SK-N-SH (cell line): ENCODE measurements at regions not wholly inside any gene's neighbourhood (a gene's known extent, or its start where the extent isn't known, plus 50 kb on each side); places are given as distances from the start of the nearest gene placed in this dataset.

Source experiments
- CTCF ChIA-PET: fragments of 300-600, 350-600 bp; formaldehyde crosslinking; extraction: SDS; loops from one replicate; lab custom pipeline; 2021; lab: Yijun Ruan, JAX
- POLR2A ChIA-PET: fragments of 350-600 bp; sonication (Branson Sonifier 250); formaldehyde crosslinking; extraction: SDS; loops from one replicate; lab custom pipeline; 2020; ENCODE audit warnings: antibody characterized with exemption, inconsistent platforms; lab: Yijun Ruan, JAX
- DNase-seq: peaks from one replicate; pipeline ENCODE4 v3.0.0; 2012
- H2AFZ ChIP-seq: fragments of 200-600 bp; sonication (generic); 2 replicates; pipeline ENCODE4 v1.8.1; 2016; ENCODE audit warnings: antibody characterized with exemption, mild to moderate bottlenecking, low read depth
- H3F3A ChIP-seq: fragments of 200-600 bp; sonication (generic); replicated peaks from 2 replicates; pipeline ENCODE3; 2016; ENCODE audit warnings: antibody characterized with exemption, mild to moderate bottlenecking; ENCODE audit not compliant: insufficient read depth
- H3K27ac ChIP-seq, 2 experiments: fragments of 200-500 bp in 1 of 2; fragments of 200-600 bp in 1 of 2; sonication (Bioruptor generic) in 1 of 2; sonication (generic), shearing (Covaris generic) in 1 of 2; 2 replicates each; pipeline versions ENCODE4 v1.5.1 to v1.6.1; 2014 to 2016; ENCODE audit warnings: low read depth in 2 of 2, inconsistent platforms in 1 of 2, low read length in 1 of 2, mild to moderate bottlenecking in 1 of 2, mixed read lengths in 1 of 2
- H3K27me3 ChIP-seq: fragments of 200-600 bp; sonication (generic), shearing (Covaris generic); 2 replicates; pipeline ENCODE4 v1.6.1; 2016; ENCODE audit warnings: mixed run types; ENCODE audit not compliant: insufficient read depth
- H3K36me3 ChIP-seq, 2 experiments: fragments of 200-500 bp in 1 of 2; fragments of 200-600 bp in 1 of 2; sonication (Bioruptor generic) in 1 of 2; sonication (generic) in 1 of 2; replicated peaks in 1 of 2; 2 replicates each; pipeline versions ENCODE3 to v1.5.1; 2014 to 2016; ENCODE audit warnings: low read length in 1 of 2, mild to moderate bottlenecking in 1 of 2; ENCODE audit not compliant: insufficient read depth in 2 of 2, control insufficient read depth in 1 of 2
- H3K4me1 ChIP-seq, 2 experiments: fragments of 200-500 bp in 1 of 2; fragments of 200-600 bp in 1 of 2; sonication (Bioruptor generic) in 1 of 2; sonication (generic), shearing (Covaris generic) in 1 of 2; 2 replicates each; pipeline versions ENCODE4 v1.5.1 to v1.6.1; 2014 to 2016; ENCODE audit warnings: low read depth in 1 of 2, low read length in 1 of 2, mixed run types in 1 of 2; ENCODE audit not compliant: insufficient read depth in 2 of 2, control insufficient read depth in 1 of 2
- H3K4me2 ChIP-seq: fragments of 200-600 bp; sonication (generic), shearing (Covaris generic); 2 replicates; pipeline ENCODE4 v1.6.1; 2017; ENCODE audit warnings: mixed run types
- H3K4me3 ChIP-seq, 2 experiments: fragments of 200-500 bp in 1 of 2; fragments of 200-600 bp in 1 of 2; sonication (Bioruptor generic) in 1 of 2; sonication (generic), shearing (Covaris generic) in 1 of 2; 2 replicates each; pipeline versions ENCODE4 v1.5.1 to v1.8.1; 2014 to 2016; ENCODE audit warnings: low read depth in 2 of 2, inconsistent platforms in 1 of 2, low read length in 1 of 2, mild to moderate bottlenecking in 1 of 2, mixed read lengths in 1 of 2, moderate library complexity in 1 of 2
- H3K79me2 ChIP-seq: fragments of 200-600 bp; sonication (generic); 2 replicates; pipeline ENCODE4 v1.8.1; 2017; ENCODE audit warnings: mild to moderate bottlenecking; ENCODE audit not compliant: insufficient read depth
- H3K9ac ChIP-seq: fragments of 200-600 bp; sonication (generic); 2 replicates; pipeline ENCODE4 v1.6.1; 2017; ENCODE audit warnings: mixed run types
- H3K9me2 ChIP-seq: fragments of 200-600 bp; sonication (generic); 2 replicates; pipeline ENCODE4 v1.6.1; 2017; ENCODE audit warnings: mixed run types
- H3K9me3 ChIP-seq: fragments of 200-600 bp; sonication (generic); 2 replicates; pipeline ENCODE4 v1.6.1; 2017; ENCODE audit warnings: mixed run types, mild to moderate bottlenecking, moderate library complexity
- H4K20me1 ChIP-seq: fragments of 200-600 bp; sonication (generic); 2 replicates; pipeline ENCODE4 v1.6.1; 2017; ENCODE audit warnings: mild to moderate bottlenecking, mixed run types; ENCODE audit not compliant: insufficient read depth
- ELF1 ChIP-seq: IDR thresholded peaks from 2 replicates; pipeline ENCODE4 v1.4.0; 2012
- EP300 ChIP-seq, 2 experiments: IDR thresholded peaks; 2 replicates each; pipeline versions ENCODE4 v1.4.0 to v1.6.1; 2012; ENCODE audit warnings: borderline replicate concordance in 1 of 2, low read depth in 1 of 2, low read length in 1 of 2
- EZH2phosphoT487 ChIP-seq: fragments of 200-600 bp; sonication (generic); IDR thresholded peaks from 2 replicates; pipeline ENCODE4 v1.6.1; 2017; ENCODE audit warnings: low read depth, mixed run types, mild to moderate bottlenecking, antibody characterized with exemption, moderate library complexity, borderline replicate concordance
- FOSL2 ChIP-seq: IDR thresholded peaks from 2 replicates; pipeline ENCODE4 v1.4.0; 2012; ENCODE audit warnings: low read depth, mild to moderate bottlenecking, moderate library complexity, borderline replicate concordance
- GABPA ChIP-seq: IDR thresholded peaks from 2 replicates; pipeline ENCODE4 v1.4.0; 2012; ENCODE audit warnings: low read depth, mild to moderate bottlenecking
- MEF2A ChIP-seq: IDR thresholded peaks from 2 replicates; pipeline ENCODE4 v1.4.0; 2012; ENCODE audit warnings: low read depth, borderline replicate concordance
- MXI1 ChIP-seq: IDR thresholded peaks from 2 replicates; pipeline ENCODE4 v1.6.1; 2012; ENCODE audit warnings: mild to moderate bottlenecking, low read depth, low read length, improper control_type of control experiment
- POLR2AphosphoS5 ChIP-seq: IDR thresholded peaks from 2 replicates; pipeline ENCODE4 v1.6.1; 2012; ENCODE audit warnings: low read depth, low read length
- RAD21 ChIP-seq: IDR thresholded peaks from 2 replicates; pipeline ENCODE4 v1.6.1; 2012; ENCODE audit warnings: mild to moderate bottlenecking, low read length
- RCOR1 ChIP-seq: fragments of 150-350 bp; IDR thresholded peaks from 2 replicates; pipeline ENCODE4 v1.6.1; 2017; ENCODE audit warnings: antibody characterized with exemption, low read length
- RXRA ChIP-seq: IDR thresholded peaks from 2 replicates; pipeline ENCODE4 v1.4.0; 2012; ENCODE audit warnings: low read depth, mild to moderate bottlenecking, borderline replicate concordance
- SIN3A ChIP-seq: IDR thresholded peaks from 2 replicates; pipeline ENCODE4 v1.6.1; 2012; ENCODE audit warnings: low read depth, mild to moderate bottlenecking, low read length, moderate library complexity, borderline replicate concordance
- TAF1 ChIP-seq: IDR thresholded peaks from 2 replicates; pipeline ENCODE4 v1.6.1; 2012; ENCODE audit warnings: low read depth, mild to moderate bottlenecking, low read length, moderate library complexity, borderline replicate concordance
- TF ChIP-seq, protein P1 (sequence below): fragments of 150-350 bp; IDR thresholded peaks from 2 replicates; pipeline ENCODE4 v1.6.1; 2016; ENCODE audit warnings: mild to moderate bottlenecking, low read depth, low read length
- TF ChIP-seq, protein P2 (sequence below): IDR thresholded peaks from 2 replicates; pipeline ENCODE4 v1.4.0; 2012; ENCODE audit warnings: low read depth, borderline replicate concordance
- TF ChIP-seq, protein P3 (sequence below): IDR thresholded peaks from 2 replicates; pipeline ENCODE4 v1.4.0; 2012; ENCODE audit warnings: low read depth
- TF ChIP-seq, protein P4 (sequence below): IDR thresholded peaks from 2 replicates; pipeline ENCODE4 v1.6.1; 2012; ENCODE audit warnings: mild to moderate bottlenecking, low read depth, low read length, moderate library complexity
- TF ChIP-seq, protein P5 (sequence below): fragments of 200-600 bp; sonication (generic); IDR thresholded peaks from 2 replicates; pipeline ENCODE4 v1.6.1; 2017; ENCODE audit warnings: antibody characterized with exemption, mild to moderate bottlenecking, moderate library complexity
- TF ChIP-seq, protein P6 (sequence below): fragments of 150-350 bp; IDR thresholded peaks from 2 replicates; pipeline ENCODE4 v1.6.1; 2017; ENCODE audit warnings: antibody characterized with exemption, low read length, low read depth, borderline replicate concordance

DNA sequence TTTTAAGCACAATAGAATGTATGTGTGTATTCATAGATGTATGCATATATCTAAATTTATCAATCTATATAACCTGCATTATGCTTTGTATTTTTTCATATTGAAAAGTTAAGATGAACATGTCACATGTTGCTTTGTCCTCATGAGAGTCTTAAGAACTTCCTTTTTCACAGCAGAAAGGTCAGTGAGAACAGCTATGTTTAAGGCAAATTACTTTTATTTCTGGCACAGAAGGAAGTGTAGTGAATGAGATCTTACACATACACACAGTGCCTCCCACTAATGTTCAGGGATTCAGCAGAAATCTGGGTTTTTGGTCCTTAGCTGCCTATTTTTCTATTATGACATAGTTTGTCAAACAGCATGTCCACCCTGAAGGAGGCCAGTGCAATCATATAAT lies 134.8 kb downstream of the TMEM26 start:
- Histone ChIP-seq H3K27me3 (no peaks in the 10 kb centered on the region), H3K4me1 (peaks cover 11 to 13% of the 10 kb centered on the region in 2 experiments; a peak in 3 of 4 replicates), H3K9me3 (no peaks in the 10 kb centered on the region), H3K9ac (no peak overlapping the region), H3K79me2 (no peaks in the 10 kb centered on the region), H3K36me3 (no peaks in the 10 kb centered on the region), H3K27ac (no peak overlapping the region), H4K20me1 (no peaks in the 10 kb centered on the region), H3K4me3 (no peak overlapping the region), H3K9me2 (no peaks in the 10 kb centered on the region), H3F3A (no peaks in the 10 kb centered on the region), H2AFZ (no peak overlapping the region), H3K4me2 (no peak overlapping the region)
- no peak for TF ChIP-seq ELF1
- TF ChIP-seq FOSL2: no peak
- TF ChIP-seq RCOR1: no peak
- no peak for TF ChIP-seq RAD21
- TF ChIP-seq EP300 (IDR thresholded peaks at IDR 0.05; ENCODE audit: borderline replicate concordance in 1 of 2, low read depth in 1 of 2, low read length in 1 of 2): no peak
- TF ChIP-seq, protein P1, sequence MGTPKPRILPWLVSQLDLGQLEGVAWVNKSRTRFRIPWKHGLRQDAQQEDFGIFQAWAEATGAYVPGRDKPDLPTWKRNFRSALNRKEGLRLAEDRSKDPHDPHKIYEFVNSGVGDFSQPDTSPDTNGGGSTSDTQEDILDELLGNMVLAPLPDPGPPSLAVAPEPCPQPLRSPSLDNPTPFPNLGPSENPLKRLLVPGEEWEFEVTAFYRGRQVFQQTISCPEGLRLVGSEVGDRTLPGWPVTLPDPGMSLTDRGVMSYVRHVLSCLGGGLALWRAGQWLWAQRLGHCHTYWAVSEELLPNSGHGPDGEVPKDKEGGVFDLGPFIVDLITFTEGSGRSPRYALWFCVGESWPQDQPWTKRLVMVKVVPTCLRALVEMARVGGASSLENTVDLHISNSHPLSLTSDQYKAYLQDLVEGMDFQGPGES: no peak
- no peak for TF ChIP-seq SIN3A
- no peak for TF ChIP-seq RXRA
- no peak for TF ChIP-seq EZH2phosphoT487
- TF ChIP-seq, protein P2, sequence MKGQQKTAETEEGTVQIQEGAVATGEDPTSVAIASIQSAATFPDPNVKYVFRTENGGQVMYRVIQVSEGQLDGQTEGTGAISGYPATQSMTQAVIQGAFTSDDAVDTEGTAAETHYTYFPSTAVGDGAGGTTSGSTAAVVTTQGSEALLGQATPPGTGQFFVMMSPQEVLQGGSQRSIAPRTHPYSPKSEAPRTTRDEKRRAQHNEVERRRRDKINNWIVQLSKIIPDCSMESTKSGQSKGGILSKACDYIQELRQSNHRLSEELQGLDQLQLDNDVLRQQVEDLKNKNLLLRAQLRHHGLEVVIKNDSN: no peak
- TF ChIP-seq, protein P3, sequence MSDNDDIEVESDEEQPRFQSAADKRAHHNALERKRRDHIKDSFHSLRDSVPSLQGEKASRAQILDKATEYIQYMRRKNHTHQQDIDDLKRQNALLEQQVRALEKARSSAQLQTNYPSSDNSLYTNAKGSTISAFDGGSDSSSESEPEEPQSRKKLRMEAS: no peak
- no peak for TF ChIP-seq MEF2A
- no peak for TF ChIP-seq MXI1
- ChIA-PET CTCF (interaction anchor here (1.0 kb wide), 1 partner anchor 9 kb away, joined by 3 read pairs; no protein-coding TSS in a partner anchor), POLR2A (no interaction called here)
- no peak for DNase-seq

DNA sequence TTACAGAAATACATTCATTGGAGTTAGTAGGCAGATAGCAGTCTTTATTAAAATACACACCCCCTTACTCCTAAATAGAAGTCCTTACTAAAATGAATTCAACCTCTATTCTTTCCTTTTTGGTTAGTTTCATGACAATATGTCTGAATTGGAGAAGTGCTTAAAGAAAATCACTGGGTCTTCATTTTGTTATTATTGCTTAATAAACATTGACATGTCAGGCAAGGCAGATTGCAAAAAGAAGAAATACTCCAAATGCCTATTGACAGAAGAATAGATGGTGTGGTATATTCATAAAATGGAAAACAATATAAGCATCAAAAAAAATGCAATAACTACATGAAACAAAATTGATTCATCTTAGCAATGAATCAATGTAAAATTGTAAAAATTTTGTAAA lies 135.5 kb downstream of the TMEM26 start:
- POLR2A ChIA-PET: no interaction called here
- DNase-seq: no peak
- Histone ChIP-seq H3K4me1 (peaks cover 14% of the 10 kb centered on the region in 2 experiments; a peak in 3 of 4 replicates), H3K27me3 (no peaks in the 10 kb centered on the region), H3K9me3 (no peaks in the 10 kb centered on the region), H3K79me2 (no peaks in the 10 kb centered on the region), H3K4me3 (no peak overlapping the region), H3K36me3 (no peaks in the 10 kb centered on the region), H3F3A (no peaks in the 10 kb centered on the region), H4K20me1 (no peaks in the 10 kb centered on the region), H3K4me2 (no peak overlapping the region), H3K27ac (no peak overlapping the region), H3K9ac (no peak overlapping the region), H3K9me2 (no peaks in the 10 kb centered on the region), H2AFZ (no peak overlapping the region)
- CTCF ChIA-PET: no interaction called here
- TF ChIP-seq TAF1: no peak
- TF ChIP-seq, protein P4, sequence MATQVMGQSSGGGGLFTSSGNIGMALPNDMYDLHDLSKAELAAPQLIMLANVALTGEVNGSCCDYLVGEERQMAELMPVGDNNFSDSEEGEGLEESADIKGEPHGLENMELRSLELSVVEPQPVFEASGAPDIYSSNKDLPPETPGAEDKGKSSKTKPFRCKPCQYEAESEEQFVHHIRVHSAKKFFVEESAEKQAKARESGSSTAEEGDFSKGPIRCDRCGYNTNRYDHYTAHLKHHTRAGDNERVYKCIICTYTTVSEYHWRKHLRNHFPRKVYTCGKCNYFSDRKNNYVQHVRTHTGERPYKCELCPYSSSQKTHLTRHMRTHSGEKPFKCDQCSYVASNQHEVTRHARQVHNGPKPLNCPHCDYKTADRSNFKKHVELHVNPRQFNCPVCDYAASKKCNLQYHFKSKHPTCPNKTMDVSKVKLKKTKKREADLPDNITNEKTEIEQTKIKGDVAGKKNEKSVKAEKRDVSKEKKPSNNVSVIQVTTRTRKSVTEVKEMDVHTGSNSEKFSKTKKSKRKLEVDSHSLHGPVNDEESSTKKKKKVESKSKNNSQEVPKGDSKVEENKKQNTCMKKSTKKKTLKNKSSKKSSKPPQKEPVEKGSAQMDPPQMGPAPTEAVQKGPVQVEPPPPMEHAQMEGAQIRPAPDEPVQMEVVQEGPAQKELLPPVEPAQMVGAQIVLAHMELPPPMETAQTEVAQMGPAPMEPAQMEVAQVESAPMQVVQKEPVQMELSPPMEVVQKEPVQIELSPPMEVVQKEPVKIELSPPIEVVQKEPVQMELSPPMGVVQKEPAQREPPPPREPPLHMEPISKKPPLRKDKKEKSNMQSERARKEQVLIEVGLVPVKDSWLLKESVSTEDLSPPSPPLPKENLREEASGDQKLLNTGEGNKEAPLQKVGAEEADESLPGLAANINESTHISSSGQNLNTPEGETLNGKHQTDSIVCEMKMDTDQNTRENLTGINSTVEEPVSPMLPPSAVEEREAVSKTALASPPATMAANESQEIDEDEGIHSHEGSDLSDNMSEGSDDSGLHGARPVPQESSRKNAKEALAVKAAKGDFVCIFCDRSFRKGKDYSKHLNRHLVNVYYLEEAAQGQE: no peak
- TF ChIP-seq, protein P3: no peak
- TF ChIP-seq, protein P5, sequence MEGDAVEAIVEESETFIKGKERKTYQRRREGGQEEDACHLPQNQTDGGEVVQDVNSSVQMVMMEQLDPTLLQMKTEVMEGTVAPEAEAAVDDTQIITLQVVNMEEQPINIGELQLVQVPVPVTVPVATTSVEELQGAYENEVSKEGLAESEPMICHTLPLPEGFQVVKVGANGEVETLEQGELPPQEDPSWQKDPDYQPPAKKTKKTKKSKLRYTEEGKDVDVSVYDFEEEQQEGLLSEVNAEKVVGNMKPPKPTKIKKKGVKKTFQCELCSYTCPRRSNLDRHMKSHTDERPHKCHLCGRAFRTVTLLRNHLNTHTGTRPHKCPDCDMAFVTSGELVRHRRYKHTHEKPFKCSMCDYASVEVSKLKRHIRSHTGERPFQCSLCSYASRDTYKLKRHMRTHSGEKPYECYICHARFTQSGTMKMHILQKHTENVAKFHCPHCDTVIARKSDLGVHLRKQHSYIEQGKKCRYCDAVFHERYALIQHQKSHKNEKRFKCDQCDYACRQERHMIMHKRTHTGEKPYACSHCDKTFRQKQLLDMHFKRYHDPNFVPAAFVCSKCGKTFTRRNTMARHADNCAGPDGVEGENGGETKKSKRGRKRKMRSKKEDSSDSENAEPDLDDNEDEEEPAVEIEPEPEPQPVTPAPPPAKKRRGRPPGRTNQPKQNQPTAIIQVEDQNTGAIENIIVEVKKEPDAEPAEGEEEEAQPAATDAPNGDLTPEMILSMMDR: no peak
- no peak for TF ChIP-seq POLR2AphosphoS5
- no peak for TF ChIP-seq GABPA
- TF ChIP-seq, protein P6, sequence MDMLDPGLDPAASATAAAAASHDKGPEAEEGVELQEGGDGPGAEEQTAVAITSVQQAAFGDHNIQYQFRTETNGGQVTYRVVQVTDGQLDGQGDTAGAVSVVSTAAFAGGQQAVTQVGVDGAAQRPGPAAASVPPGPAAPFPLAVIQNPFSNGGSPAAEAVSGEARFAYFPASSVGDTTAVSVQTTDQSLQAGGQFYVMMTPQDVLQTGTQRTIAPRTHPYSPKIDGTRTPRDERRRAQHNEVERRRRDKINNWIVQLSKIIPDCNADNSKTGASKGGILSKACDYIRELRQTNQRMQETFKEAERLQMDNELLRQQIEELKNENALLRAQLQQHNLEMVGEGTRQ: no peak
